HepG2 (cell line): ENCODE measurements at regions not wholly inside any gene's neighbourhood (a gene's known extent, or its start where the extent isn't known, plus 50 kb on each side); places are given as distances from the start of the nearest gene placed in this dataset.

Experiments
- ATAC-seq: fragments of 200-7000 bp; cut with Tn5 transposase; 3 replicates; pipeline ENCODE4 v1.9.1; 2020; ENCODE audit warnings: mild to moderate bottlenecking, moderate library complexity
- BruUV-seq: library from RNA; stranded (reverse); fragments of 400-500 nt; replicated peaks from 2 replicates; lab custom pipeline; 2021; lab: Mats Ljungman, UMichigan
- CTCF ChIA-PET: fragments of 300-600 bp; formaldehyde crosslinking; extraction: SDS; loops from one replicate; lab custom pipeline; 2021; ENCODE audit warnings: low total read pairs, inconsistent platforms, low intra/inter-chr PET ratio; lab: Yijun Ruan, JAX
- POLR2A ChIA-PET: fragments of 350-600 bp; sonication (Branson Sonifier 250); formaldehyde crosslinking; loops from one replicate; lab custom pipeline; 2020; ENCODE audit warnings: antibody characterized with exemption, inconsistent platforms; lab: Yijun Ruan, JAX
- DNase-seq: peaks from one replicate; pipeline ENCODE4 v3.0.0-alpha.2; 2015; ENCODE audit warnings: low spot score
- FAIRE-seq: peaks from 3 replicates; lab custom pipeline; 2011; peaks lifted over from hg19 to GRCh38; lab: Jason Lieb, UNC
- H2AFZ ChIP-seq: one replicate; pipeline ENCODE4 v1.6.1; 2011; ENCODE audit warnings: low read length, inconsistent platforms
- H3K27ac ChIP-seq: fragments of 300-600 bp; 3 replicates; pipeline ENCODE4 v1.8.0; 2011; ENCODE audit warnings: mixed run types, mild to moderate bottlenecking, mixed read lengths, low read length, inconsistent platforms; ENCODE audit not compliant: insufficient read depth; ENCODE audit errors: extremely low read length
- H3K27me3 ChIP-seq, 2 experiments: fragments of 200-600 bp in 1 of 2; 2 replicates in 1 of 2; 3 replicates in 1 of 2; pipeline versions ENCODE4 v1.6.0 to v1.8.0; 2011; ENCODE audit warnings: low read length in 2 of 2, mild to moderate bottlenecking in 2 of 2, moderate library complexity in 2 of 2, inconsistent platforms in 1 of 2; ENCODE audit not compliant: insufficient read depth in 2 of 2, control insufficient read depth in 1 of 2
- H3K36me3 ChIP-seq, 2 experiments: fragments of 200-600 bp in 1 of 2; replicated peaks in 1 of 2; 2 replicates in 1 of 2; 3 replicates in 1 of 2; pipeline versions ENCODE4 v1.5.1 to v1.8.0; 2011; ENCODE audit warnings: low read length in 2 of 2, inconsistent platforms in 1 of 2; ENCODE audit not compliant: insufficient read depth in 2 of 2, control insufficient read depth in 1 of 2
- H3K4me1 ChIP-seq: 2 replicates; pipeline ENCODE4 v1.5.1; 2012; ENCODE audit warnings: low read length, inconsistent platforms; ENCODE audit not compliant: insufficient read depth
- H3K4me2 ChIP-seq: 2 replicates; pipeline ENCODE4 v1.6.0; 2011; ENCODE audit warnings: low read depth, low read length, inconsistent platforms
- H3K4me3 ChIP-seq, 3 experiments: fragments of 200-600 bp in 1 of 3; sonication (generic), shearing (Covaris generic) in 1 of 3; replicated peaks in 1 of 3; 2 replicates each; pipeline ENCODE4 v1.5.1; 2011 to 2016; ENCODE audit warnings: low read length in 3 of 3, inconsistent platforms in 2 of 3, low read depth in 2 of 3, mild to moderate bottlenecking in 2 of 3, control low read depth in 1 of 3, mixed read lengths in 1 of 3; ENCODE audit not compliant: insufficient read depth in 1 of 3
- H3K79me2 ChIP-seq: one replicate; pipeline ENCODE4 v1.6.1; 2011; ENCODE audit warnings: low read length, inconsistent platforms; ENCODE audit not compliant: insufficient read depth
- H3K9ac ChIP-seq: 2 replicates; pipeline ENCODE4 v1.6.0; 2011; ENCODE audit warnings: mild to moderate bottlenecking, low read depth, low read length, inconsistent platforms; ENCODE audit not compliant: insufficient read depth
- H3K9me3 ChIP-seq: 2 replicates; pipeline ENCODE4 v1.5.1; 2012; ENCODE audit warnings: mild to moderate bottlenecking, low read length
- H4K20me1 ChIP-seq: 2 replicates; pipeline ENCODE4 v1.6.0; 2011; ENCODE audit warnings: inconsistent platforms, mild to moderate bottlenecking, low read length, moderate library complexity; ENCODE audit not compliant: insufficient read depth
- ATF5 ChIP-seq: sonication (generic); formaldehyde crosslinking; IDR thresholded peaks from 2 replicates; pipeline ENCODE4 v1.4.0; 2020; ENCODE audit warnings: mild to moderate bottlenecking, low read depth, missing genetic modification reagents
- CCAR2 ChIP-seq: fragments of 200-400 bp; formaldehyde crosslinking; optimal IDR thresholded peaks from 2 replicates; pipeline ENCODE3; 2018; ENCODE audit warnings: low read depth, mild to moderate bottlenecking, low read length, moderate library complexity
- CREB3 ChIP-seq: sonication (generic); formaldehyde crosslinking; IDR thresholded peaks from 2 replicates; pipeline ENCODE4 v1.5.0; 2020; ENCODE audit warnings: missing genetic modification reagents
- CTCF ChIP-seq: sonication (generic); formaldehyde crosslinking; IDR thresholded peaks from 2 replicates; pipeline ENCODE4 v1.5.0; 2020; ENCODE audit warnings: mild to moderate bottlenecking, missing genetic modification reagents, moderate library complexity
- ELF1 ChIP-seq: sonication (generic); formaldehyde crosslinking; IDR thresholded peaks from 2 replicates; pipeline ENCODE4 v1.4.0; 2020; ENCODE audit warnings: missing genetic modification reagents
- GTF3A ChIP-seq: sonication (generic); formaldehyde crosslinking; conservative IDR thresholded peaks from 2 replicates; pipeline ENCODE4 v1.4.0; 2020; ENCODE audit warnings: mild to moderate bottlenecking, missing genetic modification reagents
- MAX ChIP-seq: IDR thresholded peaks from 2 replicates; pipeline ENCODE4 v1.6.1; 2012; ENCODE audit warnings: inconsistent platforms
- MIER3 ChIP-seq: IDR thresholded peaks from 2 replicates; pipeline ENCODE4 v1.6.1; 2016; ENCODE audit warnings: missing compliant biosample characterization, borderline replicate concordance
- PHB2 ChIP-seq: fragments of 450-650 bp; IDR thresholded peaks from 2 replicates; pipeline ENCODE4 v1.6.1; 2018; ENCODE audit not compliant: partially characterized antibody
- PRMT3 ChIP-seq: sonication (generic); formaldehyde crosslinking; IDR thresholded peaks from 2 replicates; pipeline ENCODE4 v1.8.1; 2022; ENCODE audit warnings: low read depth, mild to moderate bottlenecking, moderate library complexity, missing genetic modification reagents, borderline replicate concordance
- TARDBP ChIP-seq: sonication (generic); formaldehyde crosslinking; IDR thresholded peaks from 2 replicates; pipeline ENCODE4 v1.8.0; 2022; ENCODE audit warnings: mild to moderate bottlenecking, missing genetic modification reagents
- TCF7L2 ChIP-seq: IDR thresholded peaks from 2 replicates; pipeline ENCODE4 v1.6.1; 2011; ENCODE audit warnings: mild to moderate bottlenecking, low read depth, low read length, moderate library complexity
- ZNF18 ChIP-seq: sonication (generic); formaldehyde crosslinking; IDR thresholded peaks from 2 replicates; pipeline ENCODE4 v1.8.0; 2022; ENCODE audit warnings: mild to moderate bottlenecking, missing genetic modification reagents; ENCODE audit not compliant: insufficient replicate concordance
- ZNF224 ChIP-seq: sonication (generic); formaldehyde crosslinking; IDR thresholded peaks from 2 replicates; pipeline ENCODE4 v1.5.0; 2020; ENCODE audit warnings: mild to moderate bottlenecking, missing genetic modification reagents
- ZNF383 ChIP-seq: sonication (generic); formaldehyde crosslinking; IDR thresholded peaks from 2 replicates; pipeline ENCODE4 v1.4.0; 2020; ENCODE audit warnings: missing genetic modification reagents, mild to moderate bottlenecking, borderline replicate concordance
- WGBS: methylation state at CpG from one replicate; pipeline ENCODE4 v1.1.6; 2017; ENCODE audit warnings: low lambda C conversion rate; 5-methylcytosine and 5-hydroxymethylcytosine counted together
- in situ Hi-C: cut with HindIII; loops from 2 replicates; pipeline ENCODE4 v1.10.0; 2017; ENCODE audit warnings: low pct_unique_long_range_greater_than_20kb; ENCODE audit not compliant: extremely low pct_ligation_motif_present
- intact Hi-C: fragments of 100-400 bp; cut with micrococcal nuclease; formaldehyde crosslinking; loops from one replicate; pipeline ENCODE4 v1.10.0; 2022; ENCODE audit not compliant: unreplicated experiment

GRCh38 chr7:155225095-155225494 is 72.6 kb upstream of the INSIG1 start (continued):
- no peak for TF ChIP-seq ZNF18 (CRISPR knock-in tag)
- no peak for TF ChIP-seq ELF1 (CRISPR knock-in tag)

- intact Hi-C loops: no loop called here
- FAIRE-seq (no peak), DNase-seq (no peak), ATAC-seq (no peak)
- POLR2A ChIA-PET: no interaction called here
- Histone ChIP-seq H3K27ac (no peak overlapping the region), H3K79me2 (no peaks in the 10 kb centered on the region), H3K9me3 (no peaks in the 10 kb centered on the region), H3K27me3 (peaks cover 4 to 72% of the 10 kb centered on the region in 2 experiments; a peak in 3 of 5 replicates), H3K4me2 (no peak overlapping the region), H3K9ac (no peak overlapping the region), H2AFZ (no peak overlapping the region), H4K20me1 (no peaks in the 10 kb centered on the region), H3K4me1 (no peaks in the 10 kb centered on the region), H3K4me3 (no peak overlapping the region), H3K36me3 (no peaks in the 10 kb centered on the region)
- CTCF ChIA-PET: no interaction called here
- 69% methylated on average over 6 of the region's 14 CpGs for WGBS
- no TSS peak for BruUV-seq
- TF ChIP-seq ATF5 (CRISPR knock-in tag) (no peak), ZNF224 (CRISPR knock-in tag) (no peak), CTCF (CRISPR knock-in tag) (no peak), PHB2 (no peak), ZNF383 (CRISPR knock-in tag) (no peak), GTF3A (CRISPR knock-in tag) (no peak), PRMT3 (no peak), TCF7L2 (no peak), MIER3 (no peak), TARDBP (CRISPR knock-in tag) (no peak), CREB3 (no peak), CCAR2 (no peak), MAX (no peak)
- in situ Hi-C loops: no loop called here
These were observed 72.2 kb upstream of the INSIG1 start for GRCh38 chr7:155225516-155225915.
